PC-3 (cell line): ENCODE measurements at regions not wholly inside any gene's neighbourhood (a gene's known extent, or its start where the extent isn't known, plus 50 kb on each side); places are given as distances from the start of the nearest gene placed in this dataset.
A peak's percentile ranks its signal among the peaks of the same experiment; 100 is the strongest.

Source experiments
- ATAC-seq: fragments of 200-7000 bp; cut with Tn5 transposase; 2 replicates; pipeline ENCODE4 v1.9.1; 2020; ENCODE audit warnings: mild to moderate bottlenecking, moderate library complexity
- BruUV-seq: library from RNA; stranded (reverse); fragments of 400-500 nt; replicated peaks from 2 replicates; lab custom pipeline; 2021; lab: Mats Ljungman, UMichigan
- CTCF ChIA-PET: fragments of 300-600 bp; sonication (Branson Sonifier 250); formaldehyde crosslinking; loops from one replicate; lab custom pipeline; 2022; ENCODE audit warnings: antibody characterized with exemption; lab: Charles Lee
- POLR2A ChIA-PET: fragments of 300-600 bp; sonication (Branson Sonifier 250); formaldehyde crosslinking; loops from one replicate; lab custom pipeline; 2022; ENCODE audit warnings: antibody characterized with exemption; ENCODE audit not compliant: unreplicated experiment; lab: Charles Lee
- DNase-seq: peaks from one replicate; pipeline ENCODE4 v3.0.0-alpha.2; 2015
- H2AFZ ChIP-seq: fragments of 300-600 bp; sonication (generic); 2 replicates; pipeline ENCODE4 v1.6.0; 2016; ENCODE audit warnings: antibody characterized with exemption, low read length
- H3F3A ChIP-seq: fragments of 300-600 bp; sonication (generic); one replicate; pipeline ENCODE4 v1.6.0; 2017; ENCODE audit warnings: antibody characterized with exemption, low read length, control low read depth, mild to moderate bottlenecking; ENCODE audit not compliant: unreplicated experiment
- H3K27ac ChIP-seq: fragments of 300-600 bp; sonication (generic); 2 replicates; pipeline ENCODE4 v1.5.1; 2016; ENCODE audit warnings: mild to moderate bottlenecking, low read length
- H3K27me3 ChIP-seq: fragments of 300-600 bp; sonication (generic); 2 replicates; pipeline ENCODE4 v1.6.1; 2016; ENCODE audit warnings: low read length, mixed read lengths
- H3K36me3 ChIP-seq: fragments of 300-600 bp; sonication (generic); 2 replicates; pipeline ENCODE4 v1.6.1; 2016; ENCODE audit warnings: low read depth, mixed run types, low read length, mixed read lengths
- H3K4me1 ChIP-seq: fragments of 300-600 bp; sonication (generic); 2 replicates; pipeline ENCODE4 v1.5.1; 2016; ENCODE audit warnings: low read length; ENCODE audit not compliant: insufficient read depth
- H3K4me2 ChIP-seq: fragments of 300-600 bp; sonication (generic); 2 replicates; pipeline ENCODE4 v1.6.0; 2016; ENCODE audit warnings: low read length
- H3K4me3 ChIP-seq: fragments of 300-600 bp; sonication (generic); 2 replicates; pipeline ENCODE4 v1.5.1; 2016; ENCODE audit warnings: mild to moderate bottlenecking, low read length, mixed read lengths
- H3K79me2 ChIP-seq: fragments of 300-600 bp; sonication (generic); 2 replicates; pipeline ENCODE4 v1.6.1; 2017; ENCODE audit warnings: low read length, mixed read lengths
- H3K9ac ChIP-seq: fragments of 300-600 bp; sonication (generic); 2 replicates; pipeline ENCODE4 v1.6.0; 2016; ENCODE audit warnings: mild to moderate bottlenecking, low read length
- H3K9me2 ChIP-seq: fragments of 300-600 bp; sonication (generic); replicated peaks from 2 replicates; pipeline ENCODE4 v1.6.1; 2016; ENCODE audit warnings: mixed run types, low read length, mixed read lengths
- H3K9me3 ChIP-seq: fragments of 300-600 bp; sonication (generic); 2 replicates; pipeline ENCODE4 v1.6.1; 2016; ENCODE audit warnings: low read length, mixed read lengths
- H4K20me1 ChIP-seq: fragments of 300-600 bp; sonication (generic); 2 replicates; pipeline ENCODE4 v1.6.1; 2016; ENCODE audit warnings: low read length, mixed read lengths
- EZH2 ChIP-seq: fragments of 300-600 bp; sonication (generic); IDR thresholded peaks from one replicate; pipeline ENCODE4 v1.6.1; 2017; ENCODE audit warnings: antibody characterized with exemption, mild to moderate bottlenecking, low read length; ENCODE audit not compliant: unreplicated experiment
- EZH2phosphoT487 ChIP-seq: fragments of 300-600 bp; sonication (generic); IDR thresholded peaks from 2 replicates; pipeline ENCODE4 v1.6.1; 2018; ENCODE audit warnings: mild to moderate bottlenecking, antibody characterized with exemption, low read length, borderline replicate concordance
- intact Hi-C: fragments of 100-400 bp; cut with micrococcal nuclease; formaldehyde crosslinking; loops from 2 replicates; pipeline ENCODE4 v1.9.0; 2023
- TF ChIP-seq, protein P1 (sequence below): fragments of 300-600 bp; sonication (generic); conservative IDR thresholded peaks from 2 replicates; pipeline ENCODE4 v1.5.1; 2017; ENCODE audit warnings: antibody characterized with exemption, low read depth, mild to moderate bottlenecking, low read length

- POLR2A ChIA-PET, result no interaction called here
- BruUV-seq, result no TSS peak
- TF ChIP-seq, protein P1, sequence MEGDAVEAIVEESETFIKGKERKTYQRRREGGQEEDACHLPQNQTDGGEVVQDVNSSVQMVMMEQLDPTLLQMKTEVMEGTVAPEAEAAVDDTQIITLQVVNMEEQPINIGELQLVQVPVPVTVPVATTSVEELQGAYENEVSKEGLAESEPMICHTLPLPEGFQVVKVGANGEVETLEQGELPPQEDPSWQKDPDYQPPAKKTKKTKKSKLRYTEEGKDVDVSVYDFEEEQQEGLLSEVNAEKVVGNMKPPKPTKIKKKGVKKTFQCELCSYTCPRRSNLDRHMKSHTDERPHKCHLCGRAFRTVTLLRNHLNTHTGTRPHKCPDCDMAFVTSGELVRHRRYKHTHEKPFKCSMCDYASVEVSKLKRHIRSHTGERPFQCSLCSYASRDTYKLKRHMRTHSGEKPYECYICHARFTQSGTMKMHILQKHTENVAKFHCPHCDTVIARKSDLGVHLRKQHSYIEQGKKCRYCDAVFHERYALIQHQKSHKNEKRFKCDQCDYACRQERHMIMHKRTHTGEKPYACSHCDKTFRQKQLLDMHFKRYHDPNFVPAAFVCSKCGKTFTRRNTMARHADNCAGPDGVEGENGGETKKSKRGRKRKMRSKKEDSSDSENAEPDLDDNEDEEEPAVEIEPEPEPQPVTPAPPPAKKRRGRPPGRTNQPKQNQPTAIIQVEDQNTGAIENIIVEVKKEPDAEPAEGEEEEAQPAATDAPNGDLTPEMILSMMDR, result no peak
- no peak for TF ChIP-seq EZH2
- no peak for TF ChIP-seq EZH2phosphoT487
Observed at GRCh38 chr10:8206882-8207281, 152.4 kb downstream of the GATA3 start.

GRCh38 chr10:8211631-8212030, 157.1 kb downstream of the GATA3 start:
- ChIA-PET CTCF (no interaction called here), POLR2A (no interaction called here)
- DNase-seq (peak; percentile 18), ATAC-seq (no peak)
- H3K4me3 ChIP-seq, result no peak overlapping the region
- H3K9ac ChIP-seq, result no peak overlapping the region
- H3K36me3 ChIP-seq, result no peaks in the 10 kb centered on the region
- no peaks in the 10 kb centered on the region for H3K9me3 ChIP-seq
- BruUV-seq, result no TSS peak
- H3K9me2 ChIP-seq, result no peaks in the 10 kb centered on the region
- H2AFZ ChIP-seq, result 0 out of 2 replicates have a peak overlapping the region, but pooled peaks have one; percentile 22
- no peak overlapping the region for H3K27ac ChIP-seq
- no peaks in the 10 kb centered on the region for H4K20me1 ChIP-seq
- TF ChIP-seq EZH2phosphoT487 (no peak), EZH2 (no peak)
- TF ChIP-seq, protein P1, result no peak
- no peaks in the 10 kb centered on the region for H3F3A ChIP-seq
- intact Hi-C loops, result no loop called here
- no peaks in the 10 kb centered on the region for H3K4me1 ChIP-seq
- H3K27me3 ChIP-seq, result no peaks in the 10 kb centered on the region
- no peaks in the 10 kb centered on the region for H3K79me2 ChIP-seq
- H3K4me2 ChIP-seq, result no peak overlapping the region

More at GRCh38 chr10:8206882-8207281, 152.4 kb downstream of the GATA3 start:
- DNase-seq (no peak), ATAC-seq (no peak)
- Histone ChIP-seq H3K4me3 (no peak overlapping the region), H3F3A (no peaks in the 10 kb centered on the region), H3K9ac (no peak overlapping the region), H3K79me2 (no peaks in the 10 kb centered on the region), H3K9me3 (no peaks in the 10 kb centered on the region), H4K20me1 (no peaks in the 10 kb centered on the region), H3K4me1 (no peaks in the 10 kb centered on the region), H3K27me3 (no peaks in the 10 kb centered on the region), H3K36me3 (no peaks in the 10 kb centered on the region), H3K27ac (no peak overlapping the region), H3K9me2 (no peaks in the 10 kb centered on the region), H2AFZ (no peak overlapping the region), H3K4me2 (no peak overlapping the region)
- intact Hi-C loops, result no loop called here
- CTCF ChIA-PET, result no interaction called here

GRCh38 chr10:8213735-8214134, 159.2 kb downstream of the GATA3 start:
- TF ChIP-seq, protein P1, result no peak
- TF ChIP-seq EZH2phosphoT487 (no peak), EZH2 (no peak)
- ChIA-PET POLR2A (no interaction called here), CTCF (no interaction called here)
- H3F3A ChIP-seq, result no peaks in the 10 kb centered on the region
- ATAC-seq (no peak), DNase-seq (no peak)
- no TSS peak for BruUV-seq
- H3K4me2 ChIP-seq, result no peak overlapping the region
- H3K9me3 ChIP-seq, result no peaks in the 10 kb centered on the region
- H3K4me1 ChIP-seq, result no peaks in the 10 kb centered on the region
- H3K9ac ChIP-seq, result no peak overlapping the region
- no peaks in the 10 kb centered on the region for H4K20me1 ChIP-seq
- H3K4me3 ChIP-seq, result no peak overlapping the region
- no peak overlapping the region for H3K27ac ChIP-seq
- intact Hi-C loops, result no loop called here
- no peaks in the 10 kb centered on the region for H3K79me2 ChIP-seq
- H3K9me2 ChIP-seq, result no peaks in the 10 kb centered on the region
- H2AFZ ChIP-seq, result no peak overlapping the region
- H3K27me3 ChIP-seq, result no peaks in the 10 kb centered on the region
- H3K36me3 ChIP-seq, result no peaks in the 10 kb centered on the region
